ENCODE measurements at regions not wholly inside any gene's neighbourhood (a gene's known extent, or its start where the extent isn't known, plus 50 kb on each side); places are given as distances from the start of the nearest gene placed in this dataset.

- TF ChIP-seq CTCF (IDR thresholded peaks at IDR 0.05; ENCODE audit: insufficient read depth, low read length): no peak
- no peak for TF ChIP-seq SPI1 (IDR thresholded peaks at IDR 0.05; ENCODE audit: borderline replicate concordance, low read depth)
- TF ChIP-seq POLR2AphosphoS5 (IDR thresholded peaks at IDR 0.05; ENCODE audit: low read depth): no peak
- no peak for TF ChIP-seq GABPA (IDR thresholded peaks at IDR 0.05; ENCODE audit: low read depth)
- TF ChIP-seq REST (IDR thresholded peaks at IDR 0.05; ENCODE audit: insufficient replicate concordance, low read depth): no peak
Measured at GRCh38 chr20:58014628-58015315, 213.7 kb downstream of the ANKRD60 start.
